Tibial nerve (tissue), 4 donors: ENCODE measurements at regions not wholly inside any gene's neighbourhood (a gene's known extent, or its start where the extent isn't known, plus 50 kb on each side); places are given as distances from the start of the nearest gene placed in this dataset.

ENCODE experiments used
- EP300 ChIP-seq, 2 donors: sonication (generic); formaldehyde crosslinking; IDR thresholded peaks; one replicate each; pipeline ENCODE4 v1.6.1; 2017; ENCODE audit warnings: antibody characterized with exemption in 2 of 2, mild to moderate bottlenecking in 1 of 2
- POLR2A ChIP-seq, 2 donors: fragments of 450-650 bp; IDR thresholded peaks; one replicate each; pipeline ENCODE4 v1.6.1; 2017; ENCODE audit warnings: antibody characterized with exemption in 2 of 2, mild to moderate bottlenecking in 2 of 2, moderate library complexity in 2 of 2
- TF ChIP-seq, protein P1 (sequence below), 5 experiments: fragments of 200-600 bp in 3 of 5; fragments of 450-650 bp in 2 of 5; sonication (generic) in 3 of 5; IDR thresholded peaks; one replicate each; pipeline ENCODE4 v1.5.1; 2016 to 2019; ENCODE audit warnings: antibody characterized with exemption in 5 of 5, mild to moderate bottlenecking in 3 of 5, moderate library complexity in 2 of 5

DNA sequence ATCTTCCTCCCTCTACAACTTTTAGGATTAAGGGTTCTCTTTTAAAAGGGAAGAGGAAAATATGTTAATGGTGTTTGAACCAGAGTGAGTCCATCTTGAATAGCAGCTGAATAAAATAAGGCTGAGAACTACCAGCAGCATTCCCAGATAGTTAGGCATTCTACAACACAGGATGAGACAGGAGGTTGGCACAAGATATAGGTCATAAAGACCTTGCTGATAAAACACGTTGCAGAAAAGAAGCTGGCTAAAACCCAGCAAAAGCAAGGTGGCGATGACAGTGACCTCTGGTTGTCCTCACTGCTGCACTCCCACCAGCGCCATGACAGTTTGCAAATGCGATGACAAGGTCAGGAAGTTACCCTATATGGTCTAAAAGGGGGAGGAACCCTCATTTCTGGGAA is 77.8 kb downstream of the PLK2 start:
- TF ChIP-seq, protein P1, sequence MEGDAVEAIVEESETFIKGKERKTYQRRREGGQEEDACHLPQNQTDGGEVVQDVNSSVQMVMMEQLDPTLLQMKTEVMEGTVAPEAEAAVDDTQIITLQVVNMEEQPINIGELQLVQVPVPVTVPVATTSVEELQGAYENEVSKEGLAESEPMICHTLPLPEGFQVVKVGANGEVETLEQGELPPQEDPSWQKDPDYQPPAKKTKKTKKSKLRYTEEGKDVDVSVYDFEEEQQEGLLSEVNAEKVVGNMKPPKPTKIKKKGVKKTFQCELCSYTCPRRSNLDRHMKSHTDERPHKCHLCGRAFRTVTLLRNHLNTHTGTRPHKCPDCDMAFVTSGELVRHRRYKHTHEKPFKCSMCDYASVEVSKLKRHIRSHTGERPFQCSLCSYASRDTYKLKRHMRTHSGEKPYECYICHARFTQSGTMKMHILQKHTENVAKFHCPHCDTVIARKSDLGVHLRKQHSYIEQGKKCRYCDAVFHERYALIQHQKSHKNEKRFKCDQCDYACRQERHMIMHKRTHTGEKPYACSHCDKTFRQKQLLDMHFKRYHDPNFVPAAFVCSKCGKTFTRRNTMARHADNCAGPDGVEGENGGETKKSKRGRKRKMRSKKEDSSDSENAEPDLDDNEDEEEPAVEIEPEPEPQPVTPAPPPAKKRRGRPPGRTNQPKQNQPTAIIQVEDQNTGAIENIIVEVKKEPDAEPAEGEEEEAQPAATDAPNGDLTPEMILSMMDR (IDR thresholded peaks at IDR 0.05) = no peak
- no peak for TF ChIP-seq POLR2A (IDR thresholded peaks at IDR 0.05)
- TF ChIP-seq EP300 (IDR thresholded peaks at IDR 0.05) = no peak
